H1 (cell line): ENCODE measurements at regions not wholly inside any gene's neighbourhood (a gene's known extent, or its start where the extent isn't known, plus 50 kb on each side); places are given as distances from the start of the nearest gene placed in this dataset.

Source experiments
- CTCF ChIA-PET: fragments of 300-600 bp; sonication (Branson Sonifier 250); formaldehyde crosslinking; loops from one replicate; lab custom pipeline; 2021; ENCODE audit not compliant: partially characterized antibody; lab: Charles Lee
- POLR2A ChIA-PET: fragments of 300-600 bp; sonication (Branson Sonifier 250); formaldehyde crosslinking; loops from one replicate; lab custom pipeline; 2021; ENCODE audit warnings: inconsistent platforms; ENCODE audit not compliant: partially characterized antibody; lab: Charles Lee
- DNase-seq, 2 experiments: peaks; one replicate each; pipeline versions ENCODE4 v3.0.0 to v3.0.0-alpha.2; 2010 to 2022; ENCODE audit warnings: low spot score in 2 of 2, low read depth in 1 of 2, mixed read lengths in 1 of 2
- FAIRE-seq: peaks from 2 replicates; lab custom pipeline; 2011; peaks lifted over from hg19 to GRCh38; lab: Jason Lieb, UNC
- H2AFZ ChIP-seq: 2 replicates; pipeline ENCODE4 v1.8.1; 2012; ENCODE audit warnings: low read length, inconsistent platforms
- H2AK5ac ChIP-seq: 2 replicates; pipeline ENCODE4 v1.6.1; 2013; ENCODE audit warnings: low read depth, low read length
- H2BK120ac ChIP-seq: replicated peaks from 2 replicates; pipeline ENCODE3; 2013; ENCODE audit warnings: low read depth, low read length, inconsistent platforms
- H2BK12ac ChIP-seq: 2 replicates; pipeline ENCODE4 v1.6.1; 2013; ENCODE audit warnings: low read depth, low read length
- H2BK15ac ChIP-seq: 2 replicates; pipeline ENCODE4 v1.6.1; 2013; ENCODE audit warnings: low read length
- H2BK20ac ChIP-seq: 2 replicates; pipeline ENCODE4 v1.6.1; 2013; ENCODE audit warnings: low read length
- H2BK5ac ChIP-seq: 2 replicates; pipeline ENCODE4 v1.6.1; 2013; ENCODE audit warnings: low read depth, low read length
- H3K14ac ChIP-seq: 2 replicates; pipeline ENCODE4 v1.6.1; 2013; ENCODE audit warnings: inconsistent platforms; ENCODE audit not compliant: insufficient read length
- H3K18ac ChIP-seq: 2 replicates; pipeline ENCODE4 v1.6.1; 2013; ENCODE audit warnings: low read length; ENCODE audit errors: extremely low read depth
- H3K23ac ChIP-seq: 2 replicates; pipeline ENCODE4 v1.6.1; 2013; ENCODE audit warnings: inconsistent platforms; ENCODE audit not compliant: insufficient read length
- H3K23me2 ChIP-seq: 2 replicates; pipeline ENCODE4 v1.6.1; 2013; ENCODE audit warnings: low read depth, low read length
- H3K27ac ChIP-seq: 2 replicates; pipeline ENCODE4 v1.6.1; 2011; ENCODE audit warnings: low read depth, low read length, inconsistent platforms
- H3K27me3 ChIP-seq, 4 experiments: replicated peaks in 1 of 4; 1 replicate in 1 of 4; 2 replicates in 3 of 4; pipeline versions ENCODE4 v1.6.1 to v1.8.1; 2011 to 2013; ENCODE audit warnings: low read length in 3 of 4, mild to moderate bottlenecking in 3 of 4, inconsistent platforms in 2 of 4, mixed read lengths in 2 of 4, moderate library complexity in 1 of 4; ENCODE audit not compliant: control insufficient read depth in 3 of 4, insufficient read depth in 3 of 4; ENCODE audit errors: extremely low read depth in 1 of 4
- H3K36me3 ChIP-seq, 4 experiments: 2 replicates each; pipeline versions ENCODE4 v1.6.1 to v1.8.1; 2011 to 2013; ENCODE audit warnings: mild to moderate bottlenecking in 4 of 4, low read length in 3 of 4, moderate library complexity in 2 of 4, control low read depth in 1 of 4, inconsistent platforms in 1 of 4; ENCODE audit not compliant: insufficient read depth in 4 of 4, control insufficient read depth in 2 of 4
- H3K4ac ChIP-seq: replicated peaks from 2 replicates; pipeline ENCODE3; 2013; ENCODE audit warnings: low read length, low read depth, mixed read lengths, inconsistent platforms; ENCODE audit not compliant: insufficient read length
- H3K4me1 ChIP-seq, 4 experiments: replicated peaks in 1 of 4; 1 replicate in 1 of 4; 2 replicates in 3 of 4; pipeline versions ENCODE4 v1.6.1 to v1.8.1; 2011 to 2013; ENCODE audit warnings: low read length in 3 of 4, inconsistent platforms in 2 of 4, mixed read lengths in 1 of 4; ENCODE audit not compliant: insufficient read depth in 4 of 4, control insufficient read depth in 3 of 4
- H3K4me2 ChIP-seq, 2 experiments: 2 replicates each; pipeline versions ENCODE4 v1.6.1 to v1.8.1; 2011 to 2013; ENCODE audit warnings: low read depth in 2 of 2, low read length in 2 of 2, control low read depth in 1 of 2, inconsistent platforms in 1 of 2, mild to moderate bottlenecking in 1 of 2; ENCODE audit not compliant: insufficient read depth in 1 of 2
- H3K4me3 ChIP-seq, 4 experiments: fragments of 200-600, 300-600 bp in 1 of 4; sonication (generic), shearing (Covaris generic), sonication (Bioruptor Twin) in 1 of 4; 2 replicates each; pipeline versions ENCODE4 v1.5.1 to v1.8.1; 2011 to 2016; ENCODE audit warnings: low read length in 4 of 4, low read depth in 3 of 4, control low read depth in 2 of 4, inconsistent platforms in 2 of 4, mild to moderate bottlenecking in 2 of 4, mixed read lengths in 1 of 4, moderate library complexity in 1 of 4; ENCODE audit not compliant: insufficient read depth in 2 of 4; ENCODE audit errors: extremely low read depth in 1 of 4
- H3K56ac ChIP-seq: replicated peaks from 2 replicates; pipeline ENCODE3; 2013; ENCODE audit warnings: low read depth, mild to moderate bottlenecking, mixed read lengths, low read length, inconsistent platforms; ENCODE audit not compliant: insufficient read length
- H3K79me1 ChIP-seq: 2 replicates; pipeline ENCODE4 v1.6.1; 2013; ENCODE audit warnings: low read depth, low read length, control low read depth
- H3K79me2 ChIP-seq, 2 experiments: 2 replicates each; pipeline versions ENCODE4 v1.6.1 to v1.8.1; 2012 to 2013; ENCODE audit warnings: low read length in 2 of 2, mild to moderate bottlenecking in 2 of 2, inconsistent platforms in 1 of 2; ENCODE audit not compliant: insufficient read depth in 2 of 2, control insufficient read depth in 1 of 2
- H3K9ac ChIP-seq, 4 experiments: replicated peaks in 1 of 4; 1 replicate in 1 of 4; 2 replicates in 3 of 4; pipeline versions ENCODE4 v1.6.1 to v1.8.1; 2011 to 2013; ENCODE audit warnings: low read depth in 3 of 4, low read length in 3 of 4, control low read depth in 2 of 4, mild to moderate bottlenecking in 2 of 4, moderate library complexity in 2 of 4, inconsistent platforms in 1 of 4; ENCODE audit errors: extremely low read depth in 1 of 4
- H3K9me3 ChIP-seq, 2 experiments: 2 replicates each; pipeline versions ENCODE4 v1.6.1 to v1.8.1; 2012 to 2013; ENCODE audit warnings: mild to moderate bottlenecking in 2 of 2, moderate library complexity in 2 of 2, control low read depth in 1 of 2, inconsistent platforms in 1 of 2, low read depth in 1 of 2, low read length in 1 of 2, mixed read lengths in 1 of 2; ENCODE audit not compliant: insufficient read depth in 2 of 2
- H4K20me1 ChIP-seq, 2 experiments: replicated peaks in 1 of 2; 2 replicates each; pipeline versions ENCODE3 to v1.8.1; 2011 to 2013; ENCODE audit warnings: inconsistent platforms in 2 of 2, low read length in 2 of 2, mild to moderate bottlenecking in 1 of 2; ENCODE audit not compliant: insufficient read depth in 2 of 2, control insufficient read depth in 1 of 2
- H4K5ac ChIP-seq: 2 replicates; pipeline ENCODE4 v1.6.1; 2013; ENCODE audit warnings: low read length, low read depth, mixed read lengths, inconsistent platforms; ENCODE audit not compliant: insufficient read length
- H4K8ac ChIP-seq: 2 replicates; pipeline ENCODE4 v1.8.0; 2013; ENCODE audit warnings: mild to moderate bottlenecking, moderate library complexity, low read length, inconsistent platforms; ENCODE audit not compliant: insufficient read depth; ENCODE audit errors: extremely low read depth
- H4K91ac ChIP-seq: replicated peaks from 2 replicates; pipeline ENCODE3; 2013; ENCODE audit warnings: low read length, mixed read lengths, inconsistent platforms; ENCODE audit not compliant: insufficient read length
- CBX8 ChIP-seq: fragments of 300-800, 300-1000 bp; sonication (generic); IDR thresholded peaks from 2 replicates; pipeline ENCODE4 v1.7.1; 2016; ENCODE audit warnings: low read depth, low read length, borderline replicate concordance
- EP300 ChIP-seq, 2 experiments: IDR thresholded peaks; 1 replicate in 1 of 2; 2 replicates in 1 of 2; pipeline ENCODE4 v1.6.1; 2011 to 2012; ENCODE audit warnings: low read depth in 2 of 2, low read length in 2 of 2, mild to moderate bottlenecking in 2 of 2, borderline replicate concordance in 1 of 2, inconsistent platforms in 1 of 2, moderate library complexity in 1 of 2
- POLR2AphosphoS5 ChIP-seq: IDR thresholded peaks from 2 replicates; pipeline ENCODE4 v1.6.1; 2011; ENCODE audit warnings: low read depth, low read length
- TCF12 ChIP-seq: IDR thresholded peaks from 2 replicates; pipeline ENCODE4 v1.6.1; 2011; ENCODE audit warnings: low read depth, mild to moderate bottlenecking, low read length
- WGBS, 2 experiments: shearing (Covaris generic) in 1 of 2; methylation state at CpG; one replicate each; pipeline versions ENCODE4 v1.1.6 to v1.1.7; 2013 to 2015; ENCODE audit warnings: low lambda C conversion rate in 2 of 2, mixed read lengths in 2 of 2, inconsistent platforms in 1 of 2, low coverage in 1 of 2, missing lambda C conversion rate in 1 of 2; ENCODE audit not compliant: insufficient replicate concordance in 2 of 2, insufficient coverage in 1 of 2, insufficient read length in 1 of 2; ENCODE audit errors: extremely low coverage in 1 of 2, missing lambda C conversion rate in 1 of 2; 5-methylcytosine and 5-hydroxymethylcytosine counted together

GRCh38 chr12:20028033-20028432, 340.3 kb upstream of the PDE3A start:
- no peak overlapping the region for H3K56ac ChIP-seq
- H4K91ac ChIP-seq, result no peak overlapping the region
- WGBS, 2 experiments, result 79% methylated on average over 1 of the region's 1 CpG; no CpG with 5 or more reads in 1 of the 2 experiments
- H3K79me1 ChIP-seq, result no peaks in the 10 kb centered on the region
- no peak overlapping the region for H3K18ac ChIP-seq
- FAIRE-seq (no peak), DNase-seq (no peak)
- H2BK15ac ChIP-seq, result no peak overlapping the region
- no peak overlapping the region for H3K14ac ChIP-seq
- no peaks in the 10 kb centered on the region for H3K9me3 ChIP-seq
- no peaks in the 10 kb centered on the region for H3K23me2 ChIP-seq
- H2AFZ ChIP-seq, result no peak overlapping the region
- H3K9ac ChIP-seq, result no peak overlapping the region
- no peak overlapping the region for H2AK5ac ChIP-seq
- CTCF ChIA-PET, result interaction anchor here (0.6 to 1.2 kb wide), 2 partner anchors 156 to 557 kb away, joined by 3 to 4 read pairs; no protein-coding TSS in a partner anchor
- no peak overlapping the region for H2BK12ac ChIP-seq
- no peak overlapping the region for H3K4me3 ChIP-seq
- H4K8ac ChIP-seq, result no peak overlapping the region
- H4K5ac ChIP-seq, result no peak overlapping the region
- H3K23ac ChIP-seq, result no peak overlapping the region
- no peaks in the 10 kb centered on the region for H4K20me1 ChIP-seq
- no peak overlapping the region for H3K27ac ChIP-seq
- H3K4ac ChIP-seq, result no peak overlapping the region
- no peaks in the 10 kb centered on the region for H3K79me2 ChIP-seq
- no peak overlapping the region for H2BK5ac ChIP-seq
- H2BK120ac ChIP-seq, result no peak overlapping the region
- no peak overlapping the region for H3K4me2 ChIP-seq
- H3K4me1 ChIP-seq, result no peaks in the 10 kb centered on the region; a peak in 1 of 7 replicates
- POLR2A ChIA-PET, result no interaction called here
- H3K27me3 ChIP-seq, result no peaks in the 10 kb centered on the region
- no peak overlapping the region for H2BK20ac ChIP-seq
- TF ChIP-seq POLR2AphosphoS5, result no peak
- TF ChIP-seq EP300 (IDR thresholded peaks at IDR 0.05; ENCODE audit: borderline replicate concordance in 1 of 2, low read depth in 2 of 2, low read length in 2 of 2), result no peak
- no peak for TF ChIP-seq TCF12
- no peak for TF ChIP-seq CBX8
- TF ChIP-seq, all 59 proteins: peak for 0
- H3K36me3 ChIP-seq, result no peaks in the 10 kb centered on the region
